Heart left ventricle (tissue), 16 donors: ENCODE measurements at regions not wholly inside any gene's neighbourhood (a gene's known extent, or its start where the extent isn't known, plus 50 kb on each side); places are given as distances from the start of the nearest gene placed in this dataset.

ENCODE experiments used
- ATAC-seq, 4 donors: fragments of 200-7000 bp; cut with Tn5 transposase; one replicate each; pipeline ENCODE4 v1.9.1; 2020 to 2022; ENCODE audit warnings: moderate library complexity in 4 of 4, mild to moderate bottlenecking in 3 of 4, moderate number of reproducible peaks in 1 of 4
- DNase-seq, 5 donors: peaks; one replicate each; pipeline ENCODE4 v3.0.0-alpha.2; 2020
- H3K27ac ChIP-seq, 12 donors: fragments of 200-600 bp; sonication (generic) in 4 of 12; one replicate each; pipeline versions ENCODE4 v1.5.0 to v1.8.0; 2016 to 2022; ENCODE audit warnings: mild to moderate bottlenecking in 2 of 12
- H3K27me3 ChIP-seq, 9 donors: fragments of 200-600 bp; sonication (generic) in 2 of 9; one replicate each; pipeline versions ENCODE4 v1.5.1 to v1.8.0; 2016 to 2022; ENCODE audit warnings: mild to moderate bottlenecking in 3 of 9
- H3K36me3 ChIP-seq, 9 donors: fragments of 200-600 bp; sonication (generic) in 2 of 9; one replicate each; pipeline versions ENCODE4 v1.5.0 to v1.8.0; 2018 to 2022; ENCODE audit warnings: mild to moderate bottlenecking in 2 of 9
- H3K4me1 ChIP-seq, 12 donors: fragments of 200-600 bp; sonication (generic) in 4 of 12; one replicate each; pipeline versions ENCODE4 v1.5.0 to v1.8.0; 2016 to 2022; ENCODE audit warnings: mild to moderate bottlenecking in 3 of 12
- H3K4me3 ChIP-seq, 12 donors: fragments of 200-600 bp; sonication (generic) in 4 of 12; one replicate each; pipeline versions ENCODE4 v1.5.0 to v1.8.0; 2017 to 2022; ENCODE audit warnings: mild to moderate bottlenecking in 9 of 12, moderate library complexity in 4 of 12
- H3K9me3 ChIP-seq, 12 donors: fragments of 200-600 bp; sonication (generic) in 4 of 12; one replicate each; pipeline versions ENCODE4 v1.5.0 to v1.8.0; 2016 to 2022; ENCODE audit warnings: mild to moderate bottlenecking in 1 of 12
- POLR2A ChIP-seq, 2 donors: fragments of 450-650 bp; IDR thresholded peaks; one replicate each; pipeline ENCODE4 v1.6.1; 2017; ENCODE audit warnings: antibody characterized with exemption in 2 of 2, mild to moderate bottlenecking in 2 of 2, moderate library complexity in 2 of 2
- WGBS, 4 donors: extraction: QIAGEN DNeasy Blood & Tissue Kit in 2 of 4; methylation state at CpG; one replicate each; pipeline versions ENCODE4 v1.1.5 to v1.1.7; 2013 to 2018; 5-methylcytosine and 5-hydroxymethylcytosine counted together
- intact Hi-C, 10 donors: fragments of 100-400 bp; cut with DNase I; formaldehyde crosslinking; loops; one replicate each; pipeline versions ENCODE4 v1.11.1 to v1.14.2; 2022
- TF ChIP-seq, protein P1 (sequence below), 12 donors: fragments of 200-600 bp; sonication (generic) in 4 of 12; IDR thresholded peaks; one replicate each; pipeline versions ENCODE4 v1.5.0 to v1.8.0; 2018 to 2022; ENCODE audit warnings: antibody characterized with exemption in 12 of 12, mild to moderate bottlenecking in 5 of 12
- donor health status: ischemic (EF 13 %, LVEDD 7.1; RV severe dilation, severe dysfunction).
- donor health status: healthy with polysubstance abuse.
- donor health status: DM: no; HTN: yes; CAD: no.
- donor health status: DM: no; HTN: no; CAD: no.
- donor health status: ischemic (EF 25% LVEDD 6.9; RV normal size, moderate dysfunction).
- donor health status: ischemic (EF 25% LVEDD 5.7; RV mildly dilated, moderate dysfunction).
- donor health status: healthy.
- donor health status: DM: yes; HTN: yes; CAD: no.
- donor health status: ischemic (EF 35%, LVEDD 5.7; RV mildly dilated, moderate dysfunction).
- donor health status: nonischemic (EF 11% LVEDD 7.7; RV severe dilation, severe dysfunction).
- donor health status: DM: yes; HTN: yes; CAD: no.
- donor health status: PGD.
- donor health status: ischemic (EF 29% LVEDD 5.4; RV normal size, mild dysfunction).
- donor health status: nonischemic (EF 23%, LVEDD 6.1; RV moderate dilation, normal function).

DNA sequence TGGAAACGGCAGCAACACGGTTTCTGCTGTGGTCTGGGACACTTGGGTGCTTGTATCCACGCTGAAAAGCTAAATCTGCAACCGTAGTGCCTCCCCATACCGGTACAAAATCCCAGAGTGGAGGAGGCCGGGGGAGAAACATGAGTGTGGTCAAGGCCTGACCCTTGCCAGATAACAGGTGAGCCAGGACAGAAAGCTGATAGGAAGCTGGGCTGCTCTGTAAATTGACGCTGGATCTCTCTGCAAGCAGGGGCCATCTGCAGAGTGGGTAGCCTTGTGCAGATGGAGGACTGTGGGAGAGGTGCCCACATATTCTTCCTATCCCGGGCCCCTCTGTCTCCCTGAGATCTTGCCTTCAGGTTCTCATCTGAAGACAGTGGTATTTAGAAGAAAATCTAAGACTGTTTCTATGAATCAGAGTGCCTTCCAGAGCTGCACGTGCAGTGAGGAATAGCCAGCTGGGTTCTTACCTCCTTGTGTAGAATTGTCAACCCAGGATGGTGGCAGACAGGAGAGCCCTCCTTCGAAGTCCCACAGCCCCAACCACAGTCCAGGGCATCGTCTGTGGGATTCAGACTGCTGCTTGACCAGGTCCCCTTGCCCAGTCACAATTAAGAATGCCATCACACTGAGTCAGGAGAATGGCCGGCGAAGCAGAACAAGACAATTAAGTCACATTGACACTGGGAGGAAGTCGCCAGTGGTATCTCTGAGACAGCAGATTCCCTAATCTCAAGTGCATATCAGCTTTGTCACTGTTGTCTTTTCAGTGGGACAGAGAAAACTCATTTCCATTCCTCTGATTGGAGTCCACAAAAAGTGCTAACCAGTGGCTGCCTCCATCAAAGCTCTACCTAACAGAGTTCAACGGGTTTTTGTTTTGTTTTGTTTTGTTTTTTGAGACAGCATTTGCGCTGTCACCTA is 100.0 kb upstream of the RIPOR2 start:
- peak in 1 of 4 donors; percentile 54 for ATAC-seq
- peak overlapping the region in 1 of 12 donors; percentile 81 for H3K27ac ChIP-seq

DNA sequence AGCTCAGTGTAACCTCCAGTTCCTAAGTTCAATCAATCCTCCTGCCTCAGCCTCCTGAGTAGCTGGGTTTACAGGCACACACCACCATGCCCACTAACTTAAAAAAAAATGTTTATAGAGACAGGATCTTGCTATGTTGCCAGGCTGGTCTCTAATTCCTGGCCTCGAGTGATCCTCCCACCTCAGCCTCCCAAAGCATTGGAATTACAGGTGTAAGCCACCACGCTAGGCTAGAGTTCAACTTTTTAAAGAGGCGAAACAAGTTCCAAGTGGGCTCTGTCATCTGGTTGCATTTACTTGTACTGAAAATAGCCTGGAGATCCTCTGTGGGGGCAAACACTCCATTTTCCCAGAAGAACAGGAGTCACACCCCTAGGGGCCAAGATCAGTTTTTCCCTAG is 100.7 kb upstream of the RIPOR2 start:
- Histone ChIP-seq H3K4me1 (peaks cover 0 to 60% (median 0%) of the 10 kb centered on the region in 12 donors), H3K9me3 (no peaks in the 10 kb centered on the region), H3K27ac (peak overlapping the region in 1 of 12 donors; percentile 81), H3K27me3 (no peaks in the 10 kb centered on the region), H3K36me3 (no peaks in the 10 kb centered on the region), H3K4me3 (peak overlapping the region in 1 of 12 donors; percentile 52)
- no peak for ATAC-seq
- intact Hi-C loops = no loop called here
- TF ChIP-seq, protein P1, sequence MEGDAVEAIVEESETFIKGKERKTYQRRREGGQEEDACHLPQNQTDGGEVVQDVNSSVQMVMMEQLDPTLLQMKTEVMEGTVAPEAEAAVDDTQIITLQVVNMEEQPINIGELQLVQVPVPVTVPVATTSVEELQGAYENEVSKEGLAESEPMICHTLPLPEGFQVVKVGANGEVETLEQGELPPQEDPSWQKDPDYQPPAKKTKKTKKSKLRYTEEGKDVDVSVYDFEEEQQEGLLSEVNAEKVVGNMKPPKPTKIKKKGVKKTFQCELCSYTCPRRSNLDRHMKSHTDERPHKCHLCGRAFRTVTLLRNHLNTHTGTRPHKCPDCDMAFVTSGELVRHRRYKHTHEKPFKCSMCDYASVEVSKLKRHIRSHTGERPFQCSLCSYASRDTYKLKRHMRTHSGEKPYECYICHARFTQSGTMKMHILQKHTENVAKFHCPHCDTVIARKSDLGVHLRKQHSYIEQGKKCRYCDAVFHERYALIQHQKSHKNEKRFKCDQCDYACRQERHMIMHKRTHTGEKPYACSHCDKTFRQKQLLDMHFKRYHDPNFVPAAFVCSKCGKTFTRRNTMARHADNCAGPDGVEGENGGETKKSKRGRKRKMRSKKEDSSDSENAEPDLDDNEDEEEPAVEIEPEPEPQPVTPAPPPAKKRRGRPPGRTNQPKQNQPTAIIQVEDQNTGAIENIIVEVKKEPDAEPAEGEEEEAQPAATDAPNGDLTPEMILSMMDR (IDR thresholded peaks at IDR 0.05) = no peak
- no peak for TF ChIP-seq POLR2A (IDR thresholded peaks at IDR 0.05)
- 93 to 100% (median 96%) methylated on average over 3 of the region's 3 CpGs for WGBS, 4 donors
- DNase-seq = no peak

More for the DNA sequence above, 100.0 kb upstream of the RIPOR2 start:
- no peaks in the 10 kb centered on the region for H3K27me3 ChIP-seq
- TF ChIP-seq POLR2A (IDR thresholded peaks at IDR 0.05) = no peak
- TF ChIP-seq, protein P1 (IDR thresholded peaks at IDR 0.05) = no peak
- no peaks in the 10 kb centered on the region for H3K9me3 ChIP-seq
- H3K4me1 ChIP-seq = peaks cover 0 to 55% (median 0%) of the 10 kb centered on the region in 12 donors
- WGBS, 4 donors = 60 to 84% (median 73%) methylated on average over 15 to 16 of the region's 16 CpGs
- H3K4me3 ChIP-seq = peak overlapping the region in 4 of 12 donors; percentile 15 to 52 (median 36)
- H3K36me3 ChIP-seq = no peaks in the 10 kb centered on the region
- intact Hi-C loops = no loop called here
- no peak for DNase-seq

DNA sequence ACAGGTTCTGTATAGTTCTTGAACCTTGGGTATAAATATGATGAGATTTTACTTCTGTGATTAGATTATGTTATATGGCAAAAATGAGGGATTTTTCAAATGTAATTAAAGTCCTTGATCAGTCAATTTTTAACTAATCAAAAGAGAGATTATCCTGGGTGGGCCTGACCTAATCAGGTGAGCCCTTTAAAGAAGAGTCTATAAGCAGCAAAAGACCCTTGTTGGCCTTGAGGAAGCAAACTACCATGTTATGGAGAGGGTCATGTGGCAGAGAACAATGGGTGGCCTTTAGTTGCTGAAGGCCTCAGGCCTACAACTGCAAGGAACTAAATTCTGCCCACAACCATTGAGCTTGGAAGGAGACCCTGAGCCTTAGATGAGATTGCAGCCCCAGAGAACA is 102.5 kb upstream of the RIPOR2 start:
- Histone ChIP-seq H3K9me3 (no peaks in the 10 kb centered on the region), H3K27me3 (no peaks in the 10 kb centered on the region), H3K36me3 (no peaks in the 10 kb centered on the region), H3K4me1 (peaks cover 0 to 77% (median 0%) of the 10 kb centered on the region in 12 donors), H3K4me3 (peak overlapping the region in 1 of 12 donors; percentile 19), H3K27ac (peak overlapping the region in 1 of 12 donors; percentile 47)
- intact Hi-C loops = no loop called here
- no peak for DNase-seq
- ATAC-seq = no peak
- no peak for TF ChIP-seq POLR2A (IDR thresholded peaks at IDR 0.05)
- TF ChIP-seq, protein P1 (IDR thresholded peaks at IDR 0.05) = no peak

- H3K4me1 ChIP-seq = peaks cover 0 to 79% (median 0%) of the 10 kb centered on the region in 12 donors
- intact Hi-C loops = no loop called here
- DNase-seq (no peak), ATAC-seq (no peak)
- H3K27me3 ChIP-seq = no peaks in the 10 kb centered on the region
- H3K27ac ChIP-seq = peak overlapping the region in 1 of 12 donors; percentile 47
- TF ChIP-seq, protein P1 (IDR thresholded peaks at IDR 0.05) = no peak
- TF ChIP-seq POLR2A (IDR thresholded peaks at IDR 0.05) = no peak
- H3K36me3 ChIP-seq = no peaks in the 10 kb centered on the region
- WGBS, 4 donors = 53 to 67% (median 59%) methylated on average over 6 of the region's 6 CpGs
- H3K9me3 ChIP-seq = no peaks in the 10 kb centered on the region
- peak overlapping the region in 1 of 12 donors; percentile 19 for H3K4me3 ChIP-seq
These were observed 103.2 kb upstream of the RIPOR2 start for GRCh38 chr6:25038999-25039398.
